ENCODE measurements at regions not wholly inside any gene's neighbourhood (a gene's known extent, or its start where the extent isn't known, plus 50 kb on each side); places are given as distances from the start of the nearest gene placed in this dataset.

DNA sequence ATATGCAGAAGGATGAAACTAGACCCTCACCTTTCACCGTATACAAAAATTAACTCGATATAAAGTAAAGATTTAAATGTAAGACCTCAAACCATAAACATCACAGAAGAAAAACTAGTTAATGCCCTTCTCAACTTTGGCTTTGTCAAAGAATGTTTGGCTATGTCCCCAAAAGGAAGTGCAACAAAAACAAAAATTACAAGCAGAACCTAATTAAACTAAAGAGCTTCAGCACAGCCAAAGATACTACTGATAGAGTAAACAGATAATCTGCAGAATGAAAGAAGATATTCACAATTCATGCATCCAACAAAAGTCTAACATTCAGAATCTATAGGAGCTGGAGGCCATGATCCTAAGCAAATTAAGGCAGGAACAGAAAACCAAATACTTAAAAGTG lies 824.6 kb upstream of the NEGR1 start:
- TF ChIP-seq, protein P1, sequence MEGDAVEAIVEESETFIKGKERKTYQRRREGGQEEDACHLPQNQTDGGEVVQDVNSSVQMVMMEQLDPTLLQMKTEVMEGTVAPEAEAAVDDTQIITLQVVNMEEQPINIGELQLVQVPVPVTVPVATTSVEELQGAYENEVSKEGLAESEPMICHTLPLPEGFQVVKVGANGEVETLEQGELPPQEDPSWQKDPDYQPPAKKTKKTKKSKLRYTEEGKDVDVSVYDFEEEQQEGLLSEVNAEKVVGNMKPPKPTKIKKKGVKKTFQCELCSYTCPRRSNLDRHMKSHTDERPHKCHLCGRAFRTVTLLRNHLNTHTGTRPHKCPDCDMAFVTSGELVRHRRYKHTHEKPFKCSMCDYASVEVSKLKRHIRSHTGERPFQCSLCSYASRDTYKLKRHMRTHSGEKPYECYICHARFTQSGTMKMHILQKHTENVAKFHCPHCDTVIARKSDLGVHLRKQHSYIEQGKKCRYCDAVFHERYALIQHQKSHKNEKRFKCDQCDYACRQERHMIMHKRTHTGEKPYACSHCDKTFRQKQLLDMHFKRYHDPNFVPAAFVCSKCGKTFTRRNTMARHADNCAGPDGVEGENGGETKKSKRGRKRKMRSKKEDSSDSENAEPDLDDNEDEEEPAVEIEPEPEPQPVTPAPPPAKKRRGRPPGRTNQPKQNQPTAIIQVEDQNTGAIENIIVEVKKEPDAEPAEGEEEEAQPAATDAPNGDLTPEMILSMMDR (conservative IDR thresholded peaks at IDR 0.05; ENCODE audit: low read depth in 2 of 2): no peak
- TF ChIP-seq EZH2phosphoT487 (IDR thresholded peaks at IDR 0.05; ENCODE audit: unreplicated experiment): no peak
- no peak for TF ChIP-seq EZH2 (IDR thresholded peaks at IDR 0.05; ENCODE audit: low read depth, unreplicated experiment)
- TF ChIP-seq, protein P2, sequence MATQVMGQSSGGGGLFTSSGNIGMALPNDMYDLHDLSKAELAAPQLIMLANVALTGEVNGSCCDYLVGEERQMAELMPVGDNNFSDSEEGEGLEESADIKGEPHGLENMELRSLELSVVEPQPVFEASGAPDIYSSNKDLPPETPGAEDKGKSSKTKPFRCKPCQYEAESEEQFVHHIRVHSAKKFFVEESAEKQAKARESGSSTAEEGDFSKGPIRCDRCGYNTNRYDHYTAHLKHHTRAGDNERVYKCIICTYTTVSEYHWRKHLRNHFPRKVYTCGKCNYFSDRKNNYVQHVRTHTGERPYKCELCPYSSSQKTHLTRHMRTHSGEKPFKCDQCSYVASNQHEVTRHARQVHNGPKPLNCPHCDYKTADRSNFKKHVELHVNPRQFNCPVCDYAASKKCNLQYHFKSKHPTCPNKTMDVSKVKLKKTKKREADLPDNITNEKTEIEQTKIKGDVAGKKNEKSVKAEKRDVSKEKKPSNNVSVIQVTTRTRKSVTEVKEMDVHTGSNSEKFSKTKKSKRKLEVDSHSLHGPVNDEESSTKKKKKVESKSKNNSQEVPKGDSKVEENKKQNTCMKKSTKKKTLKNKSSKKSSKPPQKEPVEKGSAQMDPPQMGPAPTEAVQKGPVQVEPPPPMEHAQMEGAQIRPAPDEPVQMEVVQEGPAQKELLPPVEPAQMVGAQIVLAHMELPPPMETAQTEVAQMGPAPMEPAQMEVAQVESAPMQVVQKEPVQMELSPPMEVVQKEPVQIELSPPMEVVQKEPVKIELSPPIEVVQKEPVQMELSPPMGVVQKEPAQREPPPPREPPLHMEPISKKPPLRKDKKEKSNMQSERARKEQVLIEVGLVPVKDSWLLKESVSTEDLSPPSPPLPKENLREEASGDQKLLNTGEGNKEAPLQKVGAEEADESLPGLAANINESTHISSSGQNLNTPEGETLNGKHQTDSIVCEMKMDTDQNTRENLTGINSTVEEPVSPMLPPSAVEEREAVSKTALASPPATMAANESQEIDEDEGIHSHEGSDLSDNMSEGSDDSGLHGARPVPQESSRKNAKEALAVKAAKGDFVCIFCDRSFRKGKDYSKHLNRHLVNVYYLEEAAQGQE (IDR thresholded peaks at IDR 0.05; ENCODE audit: unreplicated experiment): no peak
- TF ChIP-seq JUNB (IDR thresholded peaks at IDR 0.05; ENCODE audit: unreplicated experiment): no peak
- TF ChIP-seq POLR2AphosphoS5 (IDR thresholded peaks at IDR 0.05; ENCODE audit: low read depth): no peak
- TF ChIP-seq ZNF331 (CRISPR knock-in tag; IDR thresholded peaks at IDR 0.05; ENCODE audit: low read depth): no peak
- TF ChIP-seq, protein P3, sequence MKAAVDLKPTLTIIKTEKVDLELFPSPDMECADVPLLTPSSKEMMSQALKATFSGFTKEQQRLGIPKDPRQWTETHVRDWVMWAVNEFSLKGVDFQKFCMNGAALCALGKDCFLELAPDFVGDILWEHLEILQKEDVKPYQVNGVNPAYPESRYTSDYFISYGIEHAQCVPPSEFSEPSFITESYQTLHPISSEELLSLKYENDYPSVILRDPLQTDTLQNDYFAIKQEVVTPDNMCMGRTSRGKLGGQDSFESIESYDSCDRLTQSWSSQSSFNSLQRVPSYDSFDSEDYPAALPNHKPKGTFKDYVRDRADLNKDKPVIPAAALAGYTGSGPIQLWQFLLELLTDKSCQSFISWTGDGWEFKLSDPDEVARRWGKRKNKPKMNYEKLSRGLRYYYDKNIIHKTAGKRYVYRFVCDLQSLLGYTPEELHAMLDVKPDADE (IDR thresholded peaks at IDR 0.05): no peak
- no peak for TF ChIP-seq CREB1 (CRISPR knock-in tag; IDR thresholded peaks at IDR 0.05; ENCODE audit: low read depth)
- TF ChIP-seq ZNF114 (CRISPR knock-in tag; IDR thresholded peaks at IDR 0.05): no peak
- no peak for TF ChIP-seq NANOG (IDR thresholded peaks at IDR 0.05; ENCODE audit: borderline replicate concordance)
- no peak for TF ChIP-seq STAT1 (IDR thresholded peaks at IDR 0.05; ENCODE audit: unreplicated experiment)
- TF ChIP-seq, protein P4, sequence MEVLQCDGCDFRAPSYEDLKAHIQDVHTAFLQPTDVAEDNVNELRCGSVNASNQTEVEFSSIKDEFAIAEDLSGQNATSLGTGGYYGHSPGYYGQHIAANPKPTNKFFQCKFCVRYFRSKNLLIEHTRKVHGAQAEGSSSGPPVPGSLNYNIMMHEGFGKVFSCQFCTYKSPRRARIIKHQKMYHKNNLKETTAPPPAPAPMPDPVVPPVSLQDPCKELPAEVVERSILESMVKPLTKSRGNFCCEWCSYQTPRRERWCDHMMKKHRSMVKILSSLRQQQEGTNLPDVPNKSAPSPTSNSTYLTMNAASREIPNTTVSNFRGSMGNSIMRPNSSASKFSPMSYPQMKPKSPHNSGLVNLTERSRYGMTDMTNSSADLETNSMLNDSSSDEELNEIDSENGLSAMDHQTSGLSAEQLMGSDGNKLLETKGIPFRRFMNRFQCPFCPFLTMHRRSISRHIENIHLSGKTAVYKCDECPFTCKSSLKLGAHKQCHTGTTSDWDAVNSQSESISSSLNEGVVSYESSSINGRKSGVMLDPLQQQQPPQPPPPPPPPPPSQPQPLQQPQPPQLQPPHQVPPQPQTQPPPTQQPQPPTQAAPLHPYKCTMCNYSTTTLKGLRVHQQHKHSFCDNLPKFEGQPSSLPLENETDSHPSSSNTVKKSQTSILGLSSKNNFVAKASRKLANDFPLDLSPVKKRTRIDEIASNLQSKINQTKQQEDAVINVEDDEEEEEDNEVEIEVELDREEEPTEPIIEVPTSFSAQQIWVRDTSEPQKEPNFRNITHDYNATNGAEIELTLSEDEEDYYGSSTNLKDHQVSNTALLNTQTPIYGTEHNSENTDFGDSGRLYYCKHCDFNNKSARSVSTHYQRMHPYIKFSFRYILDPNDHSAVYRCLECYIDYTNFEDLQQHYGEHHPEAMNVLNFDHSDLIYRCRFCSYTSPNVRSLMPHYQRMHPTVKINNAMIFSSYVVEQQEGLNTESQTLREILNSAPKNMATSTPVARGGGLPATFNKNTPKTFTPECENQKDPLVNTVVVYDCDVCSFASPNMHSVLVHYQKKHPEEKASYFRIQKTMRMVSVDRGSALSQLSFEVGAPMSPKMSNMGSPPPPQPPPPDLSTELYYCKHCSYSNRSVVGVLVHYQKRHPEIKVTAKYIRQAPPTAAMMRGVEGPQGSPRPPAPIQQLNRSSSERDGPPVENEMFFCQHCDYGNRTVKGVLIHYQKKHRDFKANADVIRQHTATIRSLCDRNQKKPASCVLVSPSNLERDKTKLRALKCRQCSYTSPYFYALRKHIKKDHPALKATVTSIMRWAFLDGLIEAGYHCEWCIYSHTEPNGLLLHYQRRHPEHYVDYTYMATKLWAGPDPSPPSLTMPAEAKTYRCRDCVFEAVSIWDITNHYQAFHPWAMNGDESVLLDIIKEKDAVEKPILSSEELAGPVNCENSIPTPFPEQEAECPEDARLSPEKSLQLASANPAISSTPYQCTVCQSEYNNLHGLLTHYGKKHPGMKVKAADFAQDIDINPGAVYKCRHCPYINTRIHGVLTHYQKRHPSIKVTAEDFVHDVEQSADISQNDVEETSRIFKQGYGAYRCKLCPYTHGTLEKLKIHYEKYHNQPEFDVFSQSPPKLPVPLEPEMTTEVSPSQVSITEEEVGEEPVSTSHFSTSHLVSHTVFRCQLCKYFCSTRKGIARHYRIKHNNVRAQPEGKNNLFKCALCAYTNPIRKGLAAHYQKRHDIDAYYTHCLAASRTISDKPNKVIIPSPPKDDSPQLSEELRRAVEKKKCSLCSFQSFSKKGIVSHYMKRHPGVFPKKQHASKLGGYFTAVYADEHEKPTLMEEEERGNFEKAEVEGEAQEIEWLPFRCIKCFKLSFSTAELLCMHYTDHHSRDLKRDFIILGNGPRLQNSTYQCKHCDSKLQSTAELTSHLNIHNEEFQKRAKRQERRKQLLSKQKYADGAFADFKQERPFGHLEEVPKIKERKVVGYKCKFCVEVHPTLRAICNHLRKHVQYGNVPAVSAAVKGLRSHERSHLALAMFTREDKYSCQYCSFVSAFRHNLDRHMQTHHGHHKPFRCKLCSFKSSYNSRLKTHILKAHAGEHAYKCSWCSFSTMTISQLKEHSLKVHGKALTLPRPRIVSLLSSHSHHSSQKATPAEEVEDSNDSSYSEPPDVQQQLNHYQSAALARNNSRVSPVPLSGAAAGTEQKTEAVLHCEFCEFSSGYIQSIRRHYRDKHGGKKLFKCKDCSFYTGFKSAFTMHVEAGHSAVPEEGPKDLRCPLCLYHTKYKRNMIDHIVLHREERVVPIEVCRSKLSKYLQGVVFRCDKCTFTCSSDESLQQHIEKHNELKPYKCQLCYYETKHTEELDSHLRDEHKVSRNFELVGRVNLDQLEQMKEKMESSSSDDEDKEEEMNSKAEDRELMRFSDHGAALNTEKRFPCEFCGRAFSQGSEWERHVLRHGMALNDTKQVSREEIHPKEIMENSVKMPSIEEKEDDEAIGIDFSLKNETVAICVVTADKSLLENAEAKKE (CRISPR knock-in tag; IDR thresholded peaks at IDR 0.05): no peak

All from GM23338 (cell line).